H1 (cell line): ENCODE measurements at regions not wholly inside any gene's neighbourhood (a gene's known extent, or its start where the extent isn't known, plus 50 kb on each side); places are given as distances from the start of the nearest gene placed in this dataset.

Experiments used
- CTCF ChIA-PET: fragments of 300-600 bp; sonication (Branson Sonifier 250); formaldehyde crosslinking; loops from one replicate; lab custom pipeline; 2021; ENCODE audit not compliant: partially characterized antibody; lab: Charles Lee
- POLR2A ChIA-PET: fragments of 300-600 bp; sonication (Branson Sonifier 250); formaldehyde crosslinking; loops from one replicate; lab custom pipeline; 2021; ENCODE audit warnings: inconsistent platforms; ENCODE audit not compliant: partially characterized antibody; lab: Charles Lee
- DNase-seq, 2 experiments: peaks; one replicate each; pipeline versions ENCODE4 v3.0.0 to v3.0.0-alpha.2; 2010 to 2022; ENCODE audit warnings: low spot score in 2 of 2, low read depth in 1 of 2, mixed read lengths in 1 of 2
- FAIRE-seq: peaks from 2 replicates; lab custom pipeline; 2011; peaks lifted over from hg19 to GRCh38; lab: Jason Lieb, UNC
- H2AFZ ChIP-seq: 2 replicates; pipeline ENCODE4 v1.8.1; 2012; ENCODE audit warnings: low read length, inconsistent platforms
- H2AK5ac ChIP-seq: 2 replicates; pipeline ENCODE4 v1.6.1; 2013; ENCODE audit warnings: low read depth, low read length
- H2BK120ac ChIP-seq: replicated peaks from 2 replicates; pipeline ENCODE3; 2013; ENCODE audit warnings: low read depth, low read length, inconsistent platforms
- H2BK12ac ChIP-seq: 2 replicates; pipeline ENCODE4 v1.6.1; 2013; ENCODE audit warnings: low read depth, low read length
- H2BK15ac ChIP-seq: 2 replicates; pipeline ENCODE4 v1.6.1; 2013; ENCODE audit warnings: low read length
- H2BK20ac ChIP-seq: 2 replicates; pipeline ENCODE4 v1.6.1; 2013; ENCODE audit warnings: low read length
- H2BK5ac ChIP-seq: 2 replicates; pipeline ENCODE4 v1.6.1; 2013; ENCODE audit warnings: low read depth, low read length
- H3K14ac ChIP-seq: 2 replicates; pipeline ENCODE4 v1.6.1; 2013; ENCODE audit warnings: inconsistent platforms; ENCODE audit not compliant: insufficient read length
- H3K18ac ChIP-seq: 2 replicates; pipeline ENCODE4 v1.6.1; 2013; ENCODE audit warnings: low read length; ENCODE audit errors: extremely low read depth
- H3K23ac ChIP-seq: 2 replicates; pipeline ENCODE4 v1.6.1; 2013; ENCODE audit warnings: inconsistent platforms; ENCODE audit not compliant: insufficient read length
- H3K23me2 ChIP-seq: 2 replicates; pipeline ENCODE4 v1.6.1; 2013; ENCODE audit warnings: low read depth, low read length
- H3K27ac ChIP-seq: 2 replicates; pipeline ENCODE4 v1.6.1; 2011; ENCODE audit warnings: low read depth, low read length, inconsistent platforms
- H3K27me3 ChIP-seq, 4 experiments: replicated peaks in 1 of 4; 1 replicate in 1 of 4; 2 replicates in 3 of 4; pipeline versions ENCODE4 v1.6.1 to v1.8.1; 2011 to 2013; ENCODE audit warnings: low read length in 3 of 4, mild to moderate bottlenecking in 3 of 4, inconsistent platforms in 2 of 4, mixed read lengths in 2 of 4, moderate library complexity in 1 of 4; ENCODE audit not compliant: control insufficient read depth in 3 of 4, insufficient read depth in 3 of 4; ENCODE audit errors: extremely low read depth in 1 of 4
- H3K36me3 ChIP-seq, 4 experiments: 2 replicates each; pipeline versions ENCODE4 v1.6.1 to v1.8.1; 2011 to 2013; ENCODE audit warnings: mild to moderate bottlenecking in 4 of 4, low read length in 3 of 4, moderate library complexity in 2 of 4, control low read depth in 1 of 4, inconsistent platforms in 1 of 4; ENCODE audit not compliant: insufficient read depth in 4 of 4, control insufficient read depth in 2 of 4
- H3K4ac ChIP-seq: replicated peaks from 2 replicates; pipeline ENCODE3; 2013; ENCODE audit warnings: low read length, low read depth, mixed read lengths, inconsistent platforms; ENCODE audit not compliant: insufficient read length
- H3K4me1 ChIP-seq, 4 experiments: replicated peaks in 1 of 4; 1 replicate in 1 of 4; 2 replicates in 3 of 4; pipeline versions ENCODE4 v1.6.1 to v1.8.1; 2011 to 2013; ENCODE audit warnings: low read length in 3 of 4, inconsistent platforms in 2 of 4, mixed read lengths in 1 of 4; ENCODE audit not compliant: insufficient read depth in 4 of 4, control insufficient read depth in 3 of 4
- H3K4me2 ChIP-seq, 2 experiments: 2 replicates each; pipeline versions ENCODE4 v1.6.1 to v1.8.1; 2011 to 2013; ENCODE audit warnings: low read depth in 2 of 2, low read length in 2 of 2, control low read depth in 1 of 2, inconsistent platforms in 1 of 2, mild to moderate bottlenecking in 1 of 2; ENCODE audit not compliant: insufficient read depth in 1 of 2
- H3K4me3 ChIP-seq, 4 experiments: fragments of 200-600, 300-600 bp in 1 of 4; sonication (generic), shearing (Covaris generic), sonication (Bioruptor Twin) in 1 of 4; 2 replicates each; pipeline versions ENCODE4 v1.5.1 to v1.8.1; 2011 to 2016; ENCODE audit warnings: low read length in 4 of 4, low read depth in 3 of 4, control low read depth in 2 of 4, inconsistent platforms in 2 of 4, mild to moderate bottlenecking in 2 of 4, mixed read lengths in 1 of 4, moderate library complexity in 1 of 4; ENCODE audit not compliant: insufficient read depth in 2 of 4; ENCODE audit errors: extremely low read depth in 1 of 4
- H3K56ac ChIP-seq: replicated peaks from 2 replicates; pipeline ENCODE3; 2013; ENCODE audit warnings: low read depth, mild to moderate bottlenecking, mixed read lengths, low read length, inconsistent platforms; ENCODE audit not compliant: insufficient read length
- H3K79me1 ChIP-seq: 2 replicates; pipeline ENCODE4 v1.6.1; 2013; ENCODE audit warnings: low read depth, low read length, control low read depth
- H3K79me2 ChIP-seq, 2 experiments: 2 replicates each; pipeline versions ENCODE4 v1.6.1 to v1.8.1; 2012 to 2013; ENCODE audit warnings: low read length in 2 of 2, mild to moderate bottlenecking in 2 of 2, inconsistent platforms in 1 of 2; ENCODE audit not compliant: insufficient read depth in 2 of 2, control insufficient read depth in 1 of 2
- H3K9ac ChIP-seq, 4 experiments: replicated peaks in 1 of 4; 1 replicate in 1 of 4; 2 replicates in 3 of 4; pipeline versions ENCODE4 v1.6.1 to v1.8.1; 2011 to 2013; ENCODE audit warnings: low read depth in 3 of 4, low read length in 3 of 4, control low read depth in 2 of 4, mild to moderate bottlenecking in 2 of 4, moderate library complexity in 2 of 4, inconsistent platforms in 1 of 4; ENCODE audit errors: extremely low read depth in 1 of 4
- H3K9me3 ChIP-seq, 2 experiments: 2 replicates each; pipeline versions ENCODE4 v1.6.1 to v1.8.1; 2012 to 2013; ENCODE audit warnings: mild to moderate bottlenecking in 2 of 2, moderate library complexity in 2 of 2, control low read depth in 1 of 2, inconsistent platforms in 1 of 2, low read depth in 1 of 2, low read length in 1 of 2, mixed read lengths in 1 of 2; ENCODE audit not compliant: insufficient read depth in 2 of 2
- H4K20me1 ChIP-seq, 2 experiments: replicated peaks in 1 of 2; 2 replicates each; pipeline versions ENCODE3 to v1.8.1; 2011 to 2013; ENCODE audit warnings: inconsistent platforms in 2 of 2, low read length in 2 of 2, mild to moderate bottlenecking in 1 of 2; ENCODE audit not compliant: insufficient read depth in 2 of 2, control insufficient read depth in 1 of 2
- H4K5ac ChIP-seq: 2 replicates; pipeline ENCODE4 v1.6.1; 2013; ENCODE audit warnings: low read length, low read depth, mixed read lengths, inconsistent platforms; ENCODE audit not compliant: insufficient read length
- H4K8ac ChIP-seq: 2 replicates; pipeline ENCODE4 v1.8.0; 2013; ENCODE audit warnings: mild to moderate bottlenecking, moderate library complexity, low read length, inconsistent platforms; ENCODE audit not compliant: insufficient read depth; ENCODE audit errors: extremely low read depth
- H4K91ac ChIP-seq: replicated peaks from 2 replicates; pipeline ENCODE3; 2013; ENCODE audit warnings: low read length, mixed read lengths, inconsistent platforms; ENCODE audit not compliant: insufficient read length
- CHD2 ChIP-seq: IDR thresholded peaks from 2 replicates; pipeline ENCODE4 v1.6.1; 2012; ENCODE audit warnings: low read length, improper control_type of control experiment
- CREB1 ChIP-seq: IDR thresholded peaks from 2 replicates; pipeline ENCODE4 v1.6.1; 2012; ENCODE audit warnings: inconsistent platforms
- HDAC6 ChIP-seq: IDR thresholded peaks from one replicate; pipeline ENCODE4 v1.7.1; 2012; ENCODE audit warnings: low read depth, mild to moderate bottlenecking, inconsistent platforms, low read length, moderate library complexity
- POLR2A ChIP-seq, 2 experiments: IDR thresholded peaks; 1 replicate in 1 of 2; 2 replicates in 1 of 2; pipeline ENCODE4 v1.6.1; 2011; ENCODE audit warnings: low read depth in 2 of 2, low read length in 2 of 2, mild to moderate bottlenecking in 2 of 2; ENCODE audit errors: control extremely low read depth in 1 of 2
- WGBS, 2 experiments: shearing (Covaris generic) in 1 of 2; methylation state at CpG; one replicate each; pipeline versions ENCODE4 v1.1.6 to v1.1.7; 2013 to 2015; ENCODE audit warnings: low lambda C conversion rate in 2 of 2, mixed read lengths in 2 of 2, inconsistent platforms in 1 of 2, low coverage in 1 of 2, missing lambda C conversion rate in 1 of 2; ENCODE audit not compliant: insufficient replicate concordance in 2 of 2, insufficient coverage in 1 of 2, insufficient read length in 1 of 2; ENCODE audit errors: extremely low coverage in 1 of 2, missing lambda C conversion rate in 1 of 2; 5-methylcytosine and 5-hydroxymethylcytosine counted together
- TF ChIP-seq, protein P1 (sequence below): IDR thresholded peaks from 2 replicates; pipeline ENCODE4 v1.6.1; 2012; ENCODE audit warnings: inconsistent platforms

DNA sequence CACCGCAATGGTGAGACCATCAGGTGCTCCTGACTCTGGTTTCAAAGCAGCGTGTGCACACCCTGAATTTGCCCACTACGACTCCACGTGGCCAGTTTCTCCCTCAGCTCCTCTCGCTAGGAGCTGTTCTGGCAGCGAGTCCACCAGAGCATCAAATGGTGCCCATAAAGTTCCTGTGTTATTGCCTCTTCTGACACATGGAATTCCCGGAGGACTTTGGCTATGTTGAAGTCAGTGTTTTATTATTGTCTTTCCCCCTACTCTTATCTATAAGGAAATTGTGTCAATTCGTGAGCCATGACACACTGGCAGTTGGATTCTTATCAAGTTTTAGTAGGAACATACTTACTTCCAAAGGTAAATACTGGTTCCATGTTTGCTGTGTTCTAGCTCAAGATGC, 53.9 kb upstream of the NPVF start:
- Histone ChIP-seq H2BK20ac (no peak overlapping the region), H2BK15ac (no peak overlapping the region), H3K36me3 (no peaks in the 10 kb centered on the region), H3K56ac (no peak overlapping the region), H3K23me2 (no peaks in the 10 kb centered on the region), H3K4me2 (no peak overlapping the region), H3K4ac (no peak overlapping the region), H3K23ac (no peak overlapping the region), H4K91ac (no peak overlapping the region), H3K9me3 (no peaks in the 10 kb centered on the region), H2BK5ac (no peak overlapping the region), H3K27me3 (no peaks in the 10 kb centered on the region), H3K14ac (no peak overlapping the region), H3K4me1 (no peaks in the 10 kb centered on the region), H4K20me1 (no peaks in the 10 kb centered on the region), H2AFZ (no peak overlapping the region), H2BK120ac (no peak overlapping the region), H3K79me1 (no peaks in the 10 kb centered on the region), H2BK12ac (no peak overlapping the region), H3K18ac (no peak overlapping the region), H2AK5ac (no peak overlapping the region), H4K8ac (no peak overlapping the region), H3K79me2 (no peaks in the 10 kb centered on the region), H3K4me3 (no peak overlapping the region), H4K5ac (no peak overlapping the region), H3K27ac (no peak overlapping the region), H3K9ac (no peak overlapping the region)
- FAIRE-seq = no peak
- TF ChIP-seq, protein P1, sequence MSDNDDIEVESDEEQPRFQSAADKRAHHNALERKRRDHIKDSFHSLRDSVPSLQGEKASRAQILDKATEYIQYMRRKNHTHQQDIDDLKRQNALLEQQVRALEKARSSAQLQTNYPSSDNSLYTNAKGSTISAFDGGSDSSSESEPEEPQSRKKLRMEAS = no peak
- TF ChIP-seq POLR2A (IDR thresholded peaks at IDR 0.05; ENCODE audit: control extremely low read depth in 1 of 2, low read depth in 2 of 2, low read length in 2 of 2) (no peak), CHD2 (no peak), CREB1 (no peak), HDAC6 (no peak)
- DNase-seq = no peak
- WGBS, 2 experiments = 92% methylated on average over 8 of the region's 8 CpGs; no CpG with 5 or more reads in 1 of the 2 experiments
- CTCF ChIA-PET = interaction anchor here (2.1 to 3.6 kb wide), 2 partner anchors 65 to 108 kb away, joined by 5 to 13 read pairs; no protein-coding TSS in a partner anchor
- POLR2A ChIA-PET = interaction anchor here (0.8 kb wide), 1 partner anchor 12 kb away, joined by 3 read pairs; no protein-coding TSS in a partner anchor
